Heart left ventricle (tissue), 13 donors: ENCODE measurements at regions not wholly inside any gene's neighbourhood (a gene's known extent, or its start where the extent isn't known, plus 50 kb on each side); places are given as distances from the start of the nearest gene placed in this dataset.

Experiments
- POLR2A ChIP-seq, 2 donors: fragments of 450-650 bp; IDR thresholded peaks; one replicate each; pipeline ENCODE4 v1.6.1; 2017; ENCODE audit warnings: antibody characterized with exemption in 2 of 2, mild to moderate bottlenecking in 2 of 2, moderate library complexity in 2 of 2
- TF ChIP-seq, protein P1 (sequence below), 12 donors: fragments of 200-600 bp; sonication (generic) in 4 of 12; IDR thresholded peaks; one replicate each; pipeline versions ENCODE4 v1.5.0 to v1.8.0; 2018 to 2022; ENCODE audit warnings: antibody characterized with exemption in 12 of 12, mild to moderate bottlenecking in 5 of 12
- donor health status: ischemic (EF 13 %, LVEDD 7.1; RV severe dilation, severe dysfunction).
- donor health status: DM: no; HTN: yes; CAD: no.
- donor health status: DM: no; HTN: no; CAD: no.
- donor health status: ischemic (EF 25% LVEDD 6.9; RV normal size, moderate dysfunction).
- donor health status: ischemic (EF 25% LVEDD 5.7; RV mildly dilated, moderate dysfunction).
- donor health status: ischemic (EF 35%, LVEDD 5.7; RV mildly dilated, moderate dysfunction).
- donor health status: nonischemic (EF 11% LVEDD 7.7; RV severe dilation, severe dysfunction).
- donor health status: DM: yes; HTN: yes; CAD: no.
- donor health status: PGD.
- donor health status: ischemic (EF 29% LVEDD 5.4; RV normal size, mild dysfunction).
- donor health status: nonischemic (EF 23%, LVEDD 6.1; RV moderate dilation, normal function).

DNA sequence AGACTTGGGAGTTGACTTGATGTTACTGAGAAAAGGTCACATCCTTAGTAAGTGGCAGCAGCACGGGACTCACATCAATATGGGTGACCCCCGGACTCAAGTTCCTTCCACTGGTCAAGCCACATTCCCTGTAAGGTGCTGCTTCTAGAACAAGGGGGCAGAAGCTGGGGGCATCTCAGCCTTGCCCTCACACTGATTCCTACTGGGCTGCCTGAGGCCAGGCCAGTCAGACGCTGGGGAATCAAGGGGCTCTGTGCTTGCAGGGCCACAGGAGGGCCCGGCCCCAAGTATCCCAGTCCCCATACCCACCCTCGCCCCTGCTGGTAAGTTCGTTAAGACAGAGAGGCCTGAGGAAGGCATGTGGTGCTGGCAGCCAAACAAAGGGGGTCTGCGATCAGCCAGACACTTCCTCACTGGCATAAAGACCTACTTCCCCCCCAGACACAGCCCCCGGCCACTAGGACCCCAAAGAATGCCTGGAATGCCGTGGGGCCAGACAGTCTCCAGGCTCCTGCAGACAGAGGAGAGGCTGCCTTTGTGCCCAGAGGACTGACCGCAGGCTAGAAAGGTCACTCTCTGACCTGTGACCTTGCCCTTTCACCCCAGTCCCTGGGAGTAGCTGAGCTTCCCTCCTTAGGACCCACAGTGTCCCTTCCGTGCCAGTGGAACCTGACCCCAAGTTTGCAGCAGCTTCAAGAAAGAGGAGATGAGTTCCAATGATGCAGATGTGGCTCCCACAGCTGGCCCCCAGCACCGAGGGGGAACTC lies 83.6 kb downstream of the HS1BP3 start:
- TF ChIP-seq, protein P1, sequence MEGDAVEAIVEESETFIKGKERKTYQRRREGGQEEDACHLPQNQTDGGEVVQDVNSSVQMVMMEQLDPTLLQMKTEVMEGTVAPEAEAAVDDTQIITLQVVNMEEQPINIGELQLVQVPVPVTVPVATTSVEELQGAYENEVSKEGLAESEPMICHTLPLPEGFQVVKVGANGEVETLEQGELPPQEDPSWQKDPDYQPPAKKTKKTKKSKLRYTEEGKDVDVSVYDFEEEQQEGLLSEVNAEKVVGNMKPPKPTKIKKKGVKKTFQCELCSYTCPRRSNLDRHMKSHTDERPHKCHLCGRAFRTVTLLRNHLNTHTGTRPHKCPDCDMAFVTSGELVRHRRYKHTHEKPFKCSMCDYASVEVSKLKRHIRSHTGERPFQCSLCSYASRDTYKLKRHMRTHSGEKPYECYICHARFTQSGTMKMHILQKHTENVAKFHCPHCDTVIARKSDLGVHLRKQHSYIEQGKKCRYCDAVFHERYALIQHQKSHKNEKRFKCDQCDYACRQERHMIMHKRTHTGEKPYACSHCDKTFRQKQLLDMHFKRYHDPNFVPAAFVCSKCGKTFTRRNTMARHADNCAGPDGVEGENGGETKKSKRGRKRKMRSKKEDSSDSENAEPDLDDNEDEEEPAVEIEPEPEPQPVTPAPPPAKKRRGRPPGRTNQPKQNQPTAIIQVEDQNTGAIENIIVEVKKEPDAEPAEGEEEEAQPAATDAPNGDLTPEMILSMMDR (IDR thresholded peaks at IDR 0.05), result no peak
- TF ChIP-seq POLR2A (IDR thresholded peaks at IDR 0.05), result no peak
